B cell (primary cell): ENCODE measurements at regions not wholly inside any gene's neighbourhood (a gene's known extent, or its start where the extent isn't known, plus 50 kb on each side); places are given as distances from the start of the nearest gene placed in this dataset.

Source experiments
- CTCF ChIP-seq: fragments of 200-600 bp; IDR thresholded peaks from one replicate; pipeline ENCODE4 v1.8.0; 2022; ENCODE audit warnings: antibody characterized with exemption, mild to moderate bottlenecking
- EZH2 ChIP-seq: IDR thresholded peaks from 2 replicates; pipeline ENCODE4 v1.6.1; 2012; ENCODE audit warnings: borderline replicate concordance, low read depth, mild to moderate bottlenecking, moderate library complexity, low read length; ENCODE audit not compliant: insufficient read depth, poor library complexity, severe bottlenecking

- TF ChIP-seq CTCF: no peak
- no peak for TF ChIP-seq EZH2
Observed at GRCh38 chr6:48200869-48201390, 89.9 kb upstream of the PTCHD4 start.
